ENCODE measurements at regions not wholly inside any gene's neighbourhood (a gene's known extent, or its start where the extent isn't known, plus 50 kb on each side); places are given as distances from the start of the nearest gene placed in this dataset.
"Not testable (repeated sequence)": the region's sequence is repeated elsewhere in the genome, so short reads cannot be mapped to it uniquely, and the experiment has no call there.

- TF ChIP-seq CTCF (IDR thresholded peaks at IDR 0.05; ENCODE audit: low read depth, low read length) = peak; percentile 52
- DNase-seq (ENCODE audit: extremely low read depth, low read depth) = not testable (repeated sequence)
Measured at GRCh38 chr20:29443206-29443781, 1814.2 kb upstream of the DEFB115 start.

GRCh38 chr20:29443819-29444218 lies 1813.6 kb upstream of the DEFB115 start:
- no peak for TF ChIP-seq CTCF (IDR thresholded peaks at IDR 0.05; ENCODE audit: low read depth, low read length)

GRCh38 chr20:29445050-29445907 lies 1812.2 kb upstream of the DEFB115 start:
- peak; percentile 10 for DNase-seq (ENCODE audit: extremely low read depth, low read depth)

More at GRCh38 chr20:29443819-29444218, 1813.6 kb upstream of the DEFB115 start:
- no peak for DNase-seq (ENCODE audit: extremely low read depth, low read depth)

- not testable (repeated sequence) for DNase-seq (ENCODE audit: extremely low read depth, low read depth)
Measured at GRCh38 chr20:29447517-29448484, 1809.7 kb upstream of the DEFB115 start.

GRCh38 chr20:29448806-29449470 lies 1808.5 kb upstream of the DEFB115 start:
- no peak for TF ChIP-seq CTCF (IDR thresholded peaks at IDR 0.05; ENCODE audit: low read depth, low read length)
- no peak for DNase-seq (ENCODE audit: extremely low read depth, low read depth)

GRCh38 chr20:29452186-29452585 lies 1805.3 kb upstream of the DEFB115 start:
- no peak for DNase-seq (ENCODE audit: extremely low read depth, low read depth)
- TF ChIP-seq CTCF (IDR thresholded peaks at IDR 0.05; ENCODE audit: low read depth, low read length) = no peak

GRCh38 chr20:29456987-29457693 lies 1800.3 kb upstream of the DEFB115 start:
- DNase-seq (ENCODE audit: extremely low read depth, low read depth) = not testable (repeated sequence)

GRCh38 chr20:29472606-29473005 lies 1784.9 kb upstream of the DEFB115 start:
- TF ChIP-seq CTCF (IDR thresholded peaks at IDR 0.05; ENCODE audit: low read depth, low read length) = no peak
- no peak for DNase-seq (ENCODE audit: extremely low read depth, low read depth)

- not testable (repeated sequence) for DNase-seq (ENCODE audit: extremely low read depth, low read depth)
Measured at GRCh38 chr20:29492840-29493239, 1764.6 kb upstream of the DEFB115 start.

- DNase-seq (ENCODE audit: extremely low read depth, low read depth) = not testable (repeated sequence)
Measured at GRCh38 chr20:29496767-29497166, 1760.7 kb upstream of the DEFB115 start.

Measured in AG09319 (cell line).